Activated CD4-positive, alpha-beta memory T cell treated with anti-CD3 and anti-CD28 coated beads for 36 hours (primary cell): ENCODE measurements at regions not wholly inside any gene's neighbourhood (a gene's known extent, or its start where the extent isn't known, plus 50 kb on each side); places are given as distances from the start of the nearest gene placed in this dataset.
A peak's percentile ranks its signal among the peaks of the same experiment; 100 is the strongest.

Experiments used
- CTCF ChIA-PET: fragments of 350-600 bp; sonication (Branson Sonifier 250); formaldehyde crosslinking; loops from one replicate; lab custom pipeline; 2021; ENCODE audit warnings: antibody characterized with exemption, inconsistent platforms; lab: Charles Lee
- POLR2A ChIA-PET: fragments of 350-600 bp; sonication (Branson Sonifier 250); formaldehyde crosslinking; loops from one replicate; lab custom pipeline; 2021; ENCODE audit warnings: antibody characterized with exemption; lab: Charles Lee
- DNase-seq: peaks from one replicate; pipeline ENCODE4 v3.0.0-alpha.2; 2020
- H3K27ac Mint-ChIP-seq: one replicate; pipeline ENCODE4 v1.8.0; 2021; ENCODE audit warnings: mixed read lengths
- H3K27me3 Mint-ChIP-seq: one replicate; pipeline ENCODE4 v1.8.0; 2021; ENCODE audit warnings: mixed read lengths
- H3K36me3 Mint-ChIP-seq: one replicate; pipeline ENCODE4 v1.8.0; 2021; ENCODE audit warnings: mixed read lengths
- H3K4me1 Mint-ChIP-seq: one replicate; pipeline ENCODE4 v1.8.0; 2021; ENCODE audit warnings: low read depth, mixed read lengths
- H3K4me3 Mint-ChIP-seq: one replicate; pipeline ENCODE4 v1.8.0; 2021; ENCODE audit warnings: mild to moderate bottlenecking, mixed read lengths
- H3K9me3 Mint-ChIP-seq: one replicate; pipeline ENCODE4 v1.8.0; 2021; ENCODE audit warnings: mixed read lengths
- intact Hi-C: fragments of 100-400 bp; cut with micrococcal nuclease; formaldehyde crosslinking; loops from one replicate; pipeline ENCODE4 v1.15.1; 2023

GRCh38 chr15:99495430-99496301 is 70.1 kb upstream of the MEF2A start:
- Mint-ChIP-seq H3K36me3 (no peaks in the 10 kb centered on the region), H3K27me3 (peaks cover 4% of the 10 kb centered on the region), H3K27ac (no peak overlapping the region), H3K4me1 (peaks cover 5% of the 10 kb centered on the region), H3K9me3 (no peaks in the 10 kb centered on the region), H3K4me3 (no peak overlapping the region)
- intact Hi-C loops = no loop called here
- no peak for DNase-seq
- ChIA-PET CTCF (no interaction called here), POLR2A (interaction anchor here (0.6 kb wide), 1 partner anchor 9 kb away, joined by 3 read pairs; no protein-coding TSS in a partner anchor)

- POLR2A ChIA-PET = no interaction called here
- DNase-seq = no peak
- intact Hi-C loops = no loop called here
- peaks cover 5% of the 10 kb centered on the region for H3K4me1 Mint-ChIP-seq
- no peaks in the 10 kb centered on the region for H3K9me3 Mint-ChIP-seq
- no peak overlapping the region for H3K4me3 Mint-ChIP-seq
- no peak overlapping the region for H3K27ac Mint-ChIP-seq
- CTCF ChIA-PET = no interaction called here
- H3K36me3 Mint-ChIP-seq = no peaks in the 10 kb centered on the region
- H3K27me3 Mint-ChIP-seq = peaks cover 4% of the 10 kb centered on the region
Measured at GRCh38 chr15:99496302-99496629, 69.5 kb upstream of the MEF2A start.

- CTCF ChIA-PET = no interaction called here
- no peak overlapping the region for H3K27ac Mint-ChIP-seq
- H3K27me3 Mint-ChIP-seq = peaks cover 2% of the 10 kb centered on the region
- POLR2A ChIA-PET = interaction anchor here (1.3 kb wide), 1 partner anchor 63 kb away, joined by 3 read pairs; the partner anchor contains the start of gene MEF2A
- no peaks in the 10 kb centered on the region for H3K9me3 Mint-ChIP-seq
- peaks cover 30% of the 10 kb centered on the region for H3K4me1 Mint-ChIP-seq
- no peaks in the 10 kb centered on the region for H3K36me3 Mint-ChIP-seq
- intact Hi-C loops = loop anchor here (5.0 to 10.0 kb wide), 3 partner anchors 65 to 227 kb away; partner anchors contain the start of gene MEF2A
- H3K4me3 Mint-ChIP-seq = no peak overlapping the region
- DNase-seq = peak; percentile 73
Measured at GRCh38 chr15:99502182-99502581, 63.6 kb upstream of the MEF2A start.

GRCh38 chr15:99502661-99503060 is 63.1 kb upstream of the MEF2A start:
- intact Hi-C loops = loop anchor here (5.0 to 10.0 kb wide), 3 partner anchors 65 to 228 kb away; partner anchors contain the start of gene MEF2A
- CTCF ChIA-PET = no interaction called here
- Mint-ChIP-seq H3K36me3 (no peaks in the 10 kb centered on the region), H3K27ac (no peak overlapping the region), H3K4me1 (peaks cover 30% of the 10 kb centered on the region), H3K4me3 (no peak overlapping the region), H3K9me3 (no peaks in the 10 kb centered on the region), H3K27me3 (peaks cover 2% of the 10 kb centered on the region)
- DNase-seq = no peak
- POLR2A ChIA-PET = interaction anchor here (1.3 to 1.6 kb wide), 2 partner anchors 10 to 63 kb away, joined by 3 read pairs; partner anchors contain the start of gene MEF2A

- CTCF ChIA-PET = interaction anchor here (1.3 kb wide), 1 partner anchor 201 kb away, joined by 5 read pairs; no protein-coding TSS in a partner anchor
- H3K4me3 Mint-ChIP-seq = no peak overlapping the region
- DNase-seq = no peak
- H3K9me3 Mint-ChIP-seq = no peaks in the 10 kb centered on the region
- peaks cover 2% of the 10 kb centered on the region for H3K27me3 Mint-ChIP-seq
- no peak overlapping the region for H3K27ac Mint-ChIP-seq
- intact Hi-C loops = loop anchor here (5.0 to 10.0 kb wide), 3 partner anchors 64 to 229 kb away; partner anchors contain the start of gene MEF2A
- POLR2A ChIA-PET = interaction anchor here (1.1 to 1.6 kb wide), 3 partner anchors 9 to 78 kb away, joined by 3 read pairs; no protein-coding TSS in a partner anchor
- peaks cover 30% of the 10 kb centered on the region for H3K4me1 Mint-ChIP-seq
- H3K36me3 Mint-ChIP-seq = no peaks in the 10 kb centered on the region
Measured at GRCh38 chr15:99503411-99503810, 62.4 kb upstream of the MEF2A start.

- ChIA-PET CTCF (interaction anchor here (0.6 to 1.4 kb wide), 3 partner anchors 20 to 200 kb away, joined by 4 to 5 read pairs (median 5); no protein-coding TSS in a partner anchor), POLR2A (interaction anchor here (1.0 to 1.6 kb wide), 5 partner anchors 8 to 251 kb away, joined by 3 read pairs; no protein-coding TSS in a partner anchor)
- peaks cover 2% of the 10 kb centered on the region for H3K27me3 Mint-ChIP-seq
- intact Hi-C loops = loop anchor here (2.0 to 10.0 kb wide), 4 partner anchors 63 to 229 kb away; partner anchors contain the start of gene MEF2A
- no peak overlapping the region for H3K4me3 Mint-ChIP-seq
- H3K9me3 Mint-ChIP-seq = no peaks in the 10 kb centered on the region
- peaks cover 30% of the 10 kb centered on the region for H3K4me1 Mint-ChIP-seq
- DNase-seq = peak; percentile 59
- no peaks in the 10 kb centered on the region for H3K36me3 Mint-ChIP-seq
- H3K27ac Mint-ChIP-seq = peak overlapping the region; percentile 53
Measured at GRCh38 chr15:99504071-99504822, 61.5 kb upstream of the MEF2A start.

GRCh38 chr15:99504823-99505551 is 60.8 kb upstream of the MEF2A start:
- Mint-ChIP-seq H3K36me3 (no peaks in the 10 kb centered on the region), H3K9me3 (no peaks in the 10 kb centered on the region), H3K4me3 (no peak overlapping the region), H3K27me3 (peaks cover 2% of the 10 kb centered on the region), H3K4me1 (peaks cover 30% of the 10 kb centered on the region), H3K27ac (no peak overlapping the region)
- CTCF ChIA-PET = interaction anchor here (0.6 to 1.4 kb wide), 3 partner anchors 98 to 200 kb away, joined by 3 to 5 read pairs (median 4); no protein-coding TSS in a partner anchor
- POLR2A ChIA-PET = interaction anchor here (1.0 to 1.4 kb wide), 3 partner anchors 9 to 252 kb away, joined by 3 read pairs; no protein-coding TSS in a partner anchor
- DNase-seq = peak; percentile 49
- intact Hi-C loops = loop anchor here (2.0 to 10.0 kb wide), 4 partner anchors 62 to 230 kb away; partner anchors contain the start of gene MEF2A

GRCh38 chr15:99506399-99506798 is 59.4 kb upstream of the MEF2A start:
- Mint-ChIP-seq H3K4me1 (peaks cover 30% of the 10 kb centered on the region), H3K36me3 (no peaks in the 10 kb centered on the region), H3K27me3 (no peaks in the 10 kb centered on the region), H3K4me3 (no peak overlapping the region), H3K27ac (no peak overlapping the region), H3K9me3 (no peaks in the 10 kb centered on the region)
- POLR2A ChIA-PET = no interaction called here
- CTCF ChIA-PET = no interaction called here
- intact Hi-C loops = loop anchor here (10.0 kb wide), 1 partner anchor 232 kb away; no protein-coding TSS in a partner anchor
- DNase-seq = no peak

GRCh38 chr15:99507016-99507503 is 58.7 kb upstream of the MEF2A start:
- no peak for DNase-seq
- intact Hi-C loops = loop anchor here (10.0 kb wide), 1 partner anchor 232 kb away; no protein-coding TSS in a partner anchor
- no peaks in the 10 kb centered on the region for H3K9me3 Mint-ChIP-seq
- ChIA-PET CTCF (no interaction called here), POLR2A (no interaction called here)
- no peak overlapping the region for H3K4me3 Mint-ChIP-seq
- no peaks in the 10 kb centered on the region for H3K27me3 Mint-ChIP-seq
- H3K4me1 Mint-ChIP-seq = peaks cover 27% of the 10 kb centered on the region
- no peaks in the 10 kb centered on the region for H3K36me3 Mint-ChIP-seq
- no peak overlapping the region for H3K27ac Mint-ChIP-seq

- H3K27ac Mint-ChIP-seq = no peak overlapping the region
- H3K36me3 Mint-ChIP-seq = no peaks in the 10 kb centered on the region
- H3K9me3 Mint-ChIP-seq = no peaks in the 10 kb centered on the region
- H3K27me3 Mint-ChIP-seq = no peaks in the 10 kb centered on the region
- intact Hi-C loops = loop anchor here (10.0 kb wide), 1 partner anchor 233 kb away; no protein-coding TSS in a partner anchor
- ChIA-PET CTCF (no interaction called here), POLR2A (no interaction called here)
- no peak overlapping the region for H3K4me3 Mint-ChIP-seq
- DNase-seq = no peak
- H3K4me1 Mint-ChIP-seq = peaks cover 24% of the 10 kb centered on the region
Measured at GRCh38 chr15:99507504-99508310, 58.1 kb upstream of the MEF2A start.
